Activated CD8-positive, alpha-beta memory T cell treated with anti-CD3 and anti-CD28 coated beads, Interleukin-2, amount 50 U/mL, for 1 hour (primary cell): ENCODE measurements at regions not wholly inside any gene's neighbourhood (a gene's known extent, or its start where the extent isn't known, plus 50 kb on each side); places are given as distances from the start of the nearest gene placed in this dataset.
"Not testable (repeated sequence)": the region's sequence is repeated elsewhere in the genome, so short reads cannot be mapped to it uniquely, and the experiment has no call there.

Source experiments
- DNase-seq: peaks from one replicate; pipeline ENCODE4 v3.0.0-alpha.2; 2020; ENCODE audit errors: extremely low read depth

DNA sequence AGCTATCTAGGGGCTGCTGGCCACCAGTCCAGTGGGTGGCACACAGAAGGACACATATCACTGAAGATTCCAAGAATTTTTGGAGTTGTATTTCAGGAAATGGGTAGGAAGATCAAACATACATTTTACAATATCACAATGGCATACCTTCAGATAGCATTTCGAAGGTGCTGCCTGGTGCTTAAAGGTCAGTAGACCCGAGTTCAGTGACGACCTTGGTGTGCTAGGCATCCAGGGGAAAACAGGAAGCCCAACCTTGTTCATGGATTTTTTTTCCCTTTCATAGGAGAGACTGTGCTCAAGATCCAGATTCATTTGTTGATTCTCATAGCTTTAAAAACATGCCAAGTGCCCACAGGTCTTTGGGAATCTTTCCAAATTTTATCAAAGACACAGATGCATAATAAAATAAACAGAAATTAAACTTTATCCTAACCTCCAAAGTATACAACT, 51.0 kb upstream of the RCBTB2 start:
- no peak for DNase-seq

DNA sequence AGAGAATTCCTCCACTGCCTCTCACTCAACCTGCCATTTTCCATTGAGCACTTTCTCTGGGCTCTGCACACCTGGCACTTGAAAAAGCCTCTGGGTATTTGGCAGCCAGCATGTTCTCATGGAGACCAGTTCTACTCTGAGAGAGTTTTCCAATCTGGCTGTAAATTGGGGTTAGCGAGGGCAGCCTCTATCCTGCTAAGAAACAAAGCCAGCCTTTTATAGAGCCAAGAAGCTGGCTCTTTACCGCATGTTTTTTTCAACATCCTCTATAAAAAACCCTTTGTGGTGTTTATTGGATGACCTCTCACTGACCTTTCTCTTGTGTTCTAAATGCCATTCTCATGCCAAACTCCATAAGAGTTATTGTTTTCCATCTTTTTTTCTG, 52.6 kb upstream of the RCBTB2 start:
- DNase-seq, result no peak

DNA sequence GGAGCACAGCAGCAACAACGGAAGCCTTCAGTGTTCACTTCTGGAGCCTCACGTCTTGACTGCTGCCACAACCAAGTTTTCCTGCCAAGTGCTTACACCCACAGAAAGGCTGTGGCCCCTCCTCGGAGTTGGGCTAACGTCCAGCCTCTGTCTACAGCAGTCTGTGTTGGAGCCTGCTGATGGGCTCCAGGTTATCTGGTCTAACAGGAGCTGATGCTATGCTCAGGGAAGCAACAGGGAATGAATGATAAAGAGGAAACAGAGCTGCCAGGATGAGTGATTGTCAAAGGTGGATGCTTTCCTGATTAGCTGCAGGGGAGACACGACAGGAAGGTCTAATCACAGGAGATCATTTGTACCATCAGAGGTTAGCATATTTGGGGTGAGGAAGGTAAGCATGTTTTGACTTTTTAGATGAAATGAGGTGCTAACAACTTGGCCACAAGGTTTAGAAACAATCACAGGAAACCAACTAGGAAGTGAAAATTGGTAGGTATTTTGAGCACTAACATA, 53.8 kb upstream of the RCBTB2 start:
- DNase-seq, result no peak

DNA sequence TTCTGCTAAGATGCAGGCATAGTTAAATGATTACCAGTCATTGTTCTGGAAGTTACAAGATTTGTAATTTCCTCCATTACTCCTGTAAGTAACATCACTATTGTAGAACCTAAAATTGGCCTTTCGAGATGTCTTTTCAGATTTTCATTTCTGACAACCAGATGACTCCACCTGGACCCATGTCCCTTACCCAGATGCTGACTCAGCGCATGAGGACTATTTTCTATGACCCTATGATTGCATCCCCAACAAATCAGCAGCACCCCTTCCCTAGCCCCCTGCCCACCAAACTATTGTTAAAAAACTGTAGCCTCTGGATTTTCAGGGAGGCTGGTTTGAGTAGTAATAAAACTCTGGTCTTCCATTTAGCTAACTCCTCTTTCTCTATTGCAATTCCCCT, 55.2 kb upstream of the RCBTB2 start:
- no peak for DNase-seq

DNA sequence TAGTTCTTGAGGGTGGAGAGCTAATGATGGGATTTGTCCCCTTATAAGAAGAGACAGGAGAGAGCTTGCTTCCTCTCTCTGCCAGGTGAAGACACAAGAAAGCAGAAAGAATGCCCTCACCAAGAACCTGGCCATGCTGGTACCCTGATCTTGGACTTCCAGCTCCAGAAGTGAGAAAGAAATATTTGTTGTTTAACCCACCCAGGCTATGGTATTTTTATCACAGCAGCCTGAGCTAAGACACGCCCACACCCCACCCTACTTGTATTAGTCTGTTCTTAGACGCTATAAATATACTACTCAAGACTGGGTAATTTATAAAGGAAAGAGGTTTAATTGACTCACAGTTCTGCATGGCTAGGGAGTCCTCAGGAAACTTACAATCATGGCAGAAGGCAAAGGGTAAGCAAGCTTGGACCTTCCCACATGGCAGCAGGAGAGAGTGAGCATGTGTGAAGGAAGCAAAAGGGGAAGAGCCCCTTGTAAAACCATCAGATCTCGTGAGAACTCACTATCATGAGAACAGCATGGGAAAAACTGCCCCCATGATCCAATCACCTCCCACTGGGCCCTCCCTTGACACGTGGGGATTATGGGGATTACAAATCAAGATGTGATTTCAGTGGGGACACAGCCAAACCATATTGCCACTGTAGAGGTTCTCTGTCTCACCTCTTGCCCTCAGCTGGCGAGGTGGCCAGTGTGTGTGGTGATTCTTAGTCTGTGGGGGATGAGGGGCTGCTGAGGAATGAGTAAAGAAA, 57.4 kb upstream of the RCBTB2 start:
- no peak for DNase-seq

DNA sequence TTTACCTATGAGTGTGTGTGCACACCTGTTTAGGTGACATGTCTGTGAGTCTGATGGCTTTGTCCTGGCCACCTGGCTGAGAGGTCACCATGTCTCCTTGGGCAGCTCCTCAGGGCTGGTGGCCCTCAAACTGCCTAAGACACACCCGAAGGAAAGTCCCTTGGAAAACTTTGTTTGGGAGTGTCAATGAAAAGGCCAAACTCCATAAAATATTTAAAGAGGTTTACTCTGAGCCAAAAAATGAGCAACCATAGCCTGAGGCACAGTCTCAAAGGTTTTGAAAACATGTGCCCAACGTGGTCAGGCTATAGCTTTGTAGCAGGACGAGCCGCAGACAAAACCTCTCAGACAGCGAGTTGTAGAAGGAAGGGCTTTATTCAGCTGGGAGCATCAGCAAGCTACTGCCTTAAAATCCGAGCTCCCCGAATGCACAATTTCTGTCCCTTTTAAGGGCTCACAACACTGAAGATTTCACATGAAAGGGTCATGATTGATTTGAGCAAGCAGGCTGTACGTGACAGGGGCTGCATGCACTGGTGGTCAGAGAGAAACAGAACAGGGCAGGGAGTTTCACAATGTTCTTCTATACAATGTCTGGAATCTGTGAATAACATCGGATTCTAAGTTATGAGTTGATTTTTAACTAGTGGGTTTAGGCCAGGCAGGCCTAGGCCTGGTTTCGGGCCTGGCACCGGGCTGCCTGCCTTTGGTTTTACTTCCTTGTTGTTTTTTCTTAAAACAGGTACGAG, 58.4 kb upstream of the RCBTB2 start:
- DNase-seq, result not testable (repeated sequence)

DNA sequence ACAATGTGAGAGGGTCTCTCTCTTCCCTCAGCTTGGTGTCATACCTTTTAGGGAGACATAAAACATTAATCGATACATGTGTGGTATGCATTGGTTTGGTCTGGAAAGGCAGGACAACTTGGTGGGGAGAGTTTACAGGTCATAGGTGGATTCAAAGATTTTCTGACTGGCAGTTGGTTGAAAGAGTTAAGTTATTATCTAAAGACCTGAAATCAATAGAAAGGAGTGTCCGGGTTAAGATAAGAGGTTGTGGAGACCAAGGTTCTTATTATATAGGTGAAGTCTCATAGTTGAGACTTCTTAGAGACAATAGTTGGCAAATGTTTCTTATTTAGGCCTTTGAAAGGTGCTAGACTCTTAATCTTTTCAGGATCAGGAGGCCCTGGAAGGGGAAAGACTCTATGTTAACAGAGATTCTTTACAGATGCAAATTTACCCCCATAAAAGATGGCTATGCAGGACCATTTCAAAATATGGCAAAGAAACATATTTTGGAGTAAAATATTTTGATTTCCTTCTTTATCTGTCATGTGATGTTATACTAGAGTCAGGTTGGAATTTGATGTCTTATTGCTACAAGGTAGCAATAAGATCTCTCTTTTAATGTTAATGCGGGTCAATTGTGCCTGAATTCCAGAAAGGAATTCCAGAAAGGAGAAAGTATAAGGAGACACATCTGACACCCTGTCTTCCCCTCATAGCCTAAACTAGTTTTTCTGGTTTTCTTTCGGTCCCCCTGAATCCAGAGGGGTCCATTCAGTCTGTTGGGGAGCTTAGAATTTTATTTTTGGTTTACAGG, 59.2 kb upstream of the RCBTB2 start:
- DNase-seq, result no peak

DNA sequence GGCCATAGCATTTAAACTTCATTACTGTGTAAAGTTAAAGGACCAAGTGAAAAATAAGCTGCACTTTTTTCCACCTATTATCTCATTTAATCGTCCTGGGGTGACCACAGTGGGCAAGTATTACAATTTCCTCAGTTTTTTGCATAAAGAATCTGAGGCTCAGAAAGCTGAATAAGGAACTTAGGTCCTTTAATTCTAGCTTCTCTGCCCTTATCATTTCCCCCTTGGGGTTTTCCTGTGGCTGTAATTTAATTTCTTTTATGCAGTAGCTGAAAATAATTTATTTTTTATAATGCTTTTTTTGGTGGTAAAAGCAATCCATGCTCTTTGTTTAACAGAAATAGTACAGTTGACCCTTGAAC, 59.8 kb upstream of the RCBTB2 start:
- no peak for DNase-seq

DNA sequence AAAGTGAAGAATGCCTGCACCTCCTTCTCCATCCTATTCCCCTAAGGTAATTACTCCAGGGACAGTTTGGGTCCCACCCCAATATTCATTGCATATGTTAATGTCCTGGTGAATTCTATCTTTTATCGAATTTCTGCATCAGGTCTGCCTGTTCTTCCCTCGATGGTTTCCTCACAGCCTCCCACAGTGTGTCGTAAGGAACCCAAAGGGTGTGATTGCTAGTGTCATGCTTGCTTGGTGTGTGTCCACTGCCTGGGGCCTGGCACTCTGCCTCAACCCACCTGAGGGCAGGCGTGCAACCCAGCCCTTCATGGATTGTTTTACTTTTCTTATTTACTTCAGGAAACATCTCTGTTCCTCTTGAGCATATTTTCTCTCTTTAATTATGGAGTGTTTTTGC, 60.2 kb upstream of the CYSLTR2 start:
- no peak for DNase-seq

DNA sequence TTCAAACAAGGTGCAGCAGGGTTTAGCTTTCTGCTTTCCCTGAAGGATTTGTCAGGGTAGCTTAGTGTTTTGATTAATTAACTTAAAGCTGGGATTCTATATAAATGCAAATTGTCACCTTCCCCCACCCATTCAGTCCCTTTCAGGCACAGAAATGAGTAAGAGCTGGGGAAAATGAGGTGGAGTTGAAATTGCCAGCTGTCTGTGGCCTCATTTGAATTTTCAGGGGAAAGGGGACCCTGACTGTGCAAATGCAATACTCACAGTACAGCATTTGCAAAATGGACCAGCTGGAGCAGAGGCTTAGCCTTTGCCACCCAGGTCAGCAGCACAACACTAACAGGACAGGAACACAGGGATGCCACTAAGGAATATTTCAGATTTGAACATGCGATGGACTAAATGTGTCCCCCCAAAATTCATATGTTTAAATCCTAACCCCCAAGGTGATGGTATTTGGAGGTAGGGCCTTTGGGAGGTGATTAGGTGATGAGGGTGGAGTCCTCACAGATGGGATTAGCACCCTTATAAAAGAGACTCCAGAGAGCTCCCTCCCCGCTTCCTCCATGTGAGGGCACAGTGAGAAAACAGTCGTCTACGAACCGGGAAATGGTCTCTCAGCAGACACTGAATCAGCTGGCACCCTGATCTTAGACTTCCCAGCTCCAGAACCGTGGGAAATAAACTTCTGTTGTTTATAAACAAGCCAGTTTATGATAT, 59.5 kb upstream of the CYSLTR2 start:
- no peak for DNase-seq

DNA sequence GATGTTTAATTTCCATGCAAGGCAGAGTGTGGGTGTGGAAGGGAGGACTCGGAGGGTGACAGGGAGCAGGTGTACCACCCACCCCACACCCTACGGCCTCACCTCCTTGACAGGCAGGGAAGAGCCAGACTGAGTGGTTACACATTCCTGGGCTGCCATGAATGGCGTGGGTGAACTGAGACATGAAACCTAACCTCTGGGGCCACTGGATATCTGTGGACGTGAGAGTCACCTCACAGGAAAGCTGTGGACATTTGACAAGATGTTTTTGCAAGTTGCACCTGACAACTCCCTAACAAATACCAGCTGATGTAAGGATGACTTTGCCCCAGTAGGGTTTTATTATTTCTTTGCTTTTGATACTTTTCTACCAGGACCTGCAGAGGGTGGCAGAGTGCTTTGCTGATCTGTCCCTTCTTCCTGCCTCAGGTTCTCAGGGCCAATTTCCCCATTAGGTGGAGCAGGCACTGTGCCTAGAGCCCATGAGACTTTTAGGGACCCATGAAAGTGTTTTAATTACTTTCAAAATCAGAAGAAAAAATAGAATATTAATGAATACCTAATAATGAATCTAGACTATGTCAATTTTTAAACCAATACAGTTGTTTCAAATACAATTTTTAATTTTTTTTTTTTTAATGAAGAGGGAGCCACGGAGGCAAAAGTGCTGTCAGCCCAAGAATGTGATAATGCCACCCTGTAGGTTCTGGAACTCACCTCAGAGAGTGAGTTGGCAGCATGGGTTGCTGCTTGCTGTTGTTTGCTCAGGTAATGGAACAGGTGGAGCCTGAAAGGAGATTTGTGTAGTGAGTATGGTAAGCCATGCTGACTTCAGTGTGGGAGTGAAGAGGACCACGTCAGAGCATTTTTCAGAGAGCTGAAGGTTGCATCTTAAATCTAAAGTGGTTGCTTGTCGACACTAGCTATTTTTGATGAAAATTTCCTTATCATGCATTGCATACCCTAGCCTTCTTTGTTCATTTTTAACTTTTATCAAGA, 58.0 kb upstream of the CYSLTR2 start:
- peak; percentile 25 for DNase-seq

DNA sequence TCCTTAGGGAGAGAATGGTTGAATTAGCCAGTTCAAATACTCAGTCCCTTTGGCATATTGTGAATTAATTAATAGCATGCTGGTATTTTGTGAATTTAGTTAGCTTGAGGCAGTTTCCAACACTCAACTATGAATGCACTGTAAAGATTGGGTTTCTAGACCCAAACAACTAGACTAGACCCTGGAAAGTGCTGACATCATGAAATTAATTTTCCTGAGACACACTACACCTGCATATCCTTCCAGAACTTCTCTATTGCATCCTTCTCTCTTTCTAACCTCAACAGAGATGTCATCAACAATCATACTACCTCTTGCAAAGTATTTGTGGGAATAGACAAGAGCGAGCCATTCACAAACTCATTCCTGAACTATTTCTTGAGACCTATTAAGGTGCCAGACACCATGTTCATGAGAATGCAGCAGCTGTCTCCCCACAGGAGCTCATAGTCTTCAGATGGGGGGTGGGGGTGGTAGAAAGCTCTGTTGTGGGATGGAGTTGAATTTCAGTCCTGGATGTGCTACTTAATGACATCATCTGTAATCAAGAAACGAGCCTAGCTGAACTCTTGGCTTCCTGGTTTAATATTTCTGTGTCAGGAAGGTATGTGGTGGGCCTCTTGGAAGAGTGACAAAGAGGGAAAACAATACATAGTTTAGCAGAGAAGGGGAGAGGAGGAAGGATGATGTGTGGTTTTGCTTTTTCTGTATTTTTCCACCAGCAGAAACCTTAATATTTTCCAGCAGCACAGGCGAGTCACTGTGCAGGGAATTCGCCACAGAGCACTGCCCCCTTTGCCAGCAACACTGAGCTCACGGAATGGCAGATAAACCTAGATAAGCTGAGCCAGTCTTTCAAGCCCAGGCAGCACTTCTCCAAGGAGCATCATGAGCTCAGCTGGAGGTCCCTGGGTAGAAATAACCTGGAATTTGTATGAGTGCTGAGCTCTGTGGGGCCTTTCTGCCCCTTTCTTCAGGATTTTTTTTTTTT, 53.1 kb upstream of the CYSLTR2 start:
- DNase-seq, result no peak

DNA sequence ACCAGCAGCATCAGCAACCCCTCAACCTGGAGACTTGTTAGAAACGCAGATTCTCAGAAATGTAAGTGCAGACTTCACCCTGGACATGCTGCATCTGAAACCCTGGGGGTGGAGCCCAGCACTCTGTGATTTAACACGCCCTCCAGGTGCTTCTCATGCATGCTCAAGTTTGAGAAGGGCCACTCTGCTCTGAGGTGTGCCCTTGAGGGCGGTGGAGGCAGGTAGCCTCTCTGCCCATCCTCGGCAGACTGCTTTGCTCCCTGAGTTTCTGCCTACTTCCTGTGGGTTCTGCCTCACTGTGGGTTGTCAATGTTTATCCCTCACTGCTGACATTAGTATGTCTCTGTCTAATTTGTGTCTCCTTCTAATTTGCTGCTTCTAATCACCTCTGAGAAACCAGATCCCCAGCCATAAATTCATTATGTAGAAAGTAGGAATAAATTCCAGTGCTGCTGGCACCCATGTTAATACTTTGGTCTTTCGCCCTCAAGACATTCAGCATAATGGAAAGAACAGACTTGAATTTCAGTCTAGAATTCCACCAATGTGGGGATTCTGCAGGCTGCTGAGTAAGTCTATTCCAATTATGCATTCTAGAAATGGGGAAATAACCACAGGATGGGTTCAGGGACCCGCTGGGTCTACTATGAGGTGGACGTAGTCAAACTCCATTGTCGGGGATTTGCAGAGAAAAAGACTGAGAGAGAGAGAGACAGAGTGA, 51.3 kb upstream of the CYSLTR2 start:
- no peak for DNase-seq

DNA sequence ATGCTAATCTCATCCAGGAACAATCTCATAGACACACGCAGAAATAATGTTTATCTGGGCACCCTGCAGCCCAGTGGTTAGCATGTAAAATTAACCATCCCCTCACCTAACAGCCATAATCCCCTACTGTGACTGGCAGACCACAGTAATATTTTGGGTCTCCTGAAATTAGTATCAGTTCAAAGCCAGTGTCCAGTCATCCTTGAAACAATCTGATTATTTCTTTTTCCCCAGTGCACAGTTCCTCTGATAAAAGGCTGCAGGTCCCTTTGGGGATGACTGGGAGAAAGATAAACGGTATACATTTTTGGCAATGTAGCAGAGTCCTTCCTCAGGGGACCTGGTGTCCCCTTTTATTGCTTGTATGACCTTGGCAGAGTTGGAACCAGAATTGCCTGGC, 50.4 kb upstream of the CYSLTR2 start:
- no peak for DNase-seq
